ENCODE measurements at regions not wholly inside any gene's neighbourhood (a gene's known extent, or its start where the extent isn't known, plus 50 kb on each side); places are given as distances from the start of the nearest gene placed in this dataset.

GRCh38 chr22:44402196-44403111 is 89.7 kb upstream of the SHISAL1 start:
- DNase-seq = no peak

GRCh38 chr22:44401783-44402110 is 89.0 kb upstream of the SHISAL1 start:
- no peak for DNase-seq

GRCh38 chr22:44400763-44401060 is 88.0 kb upstream of the SHISAL1 start:
- DNase-seq = no peak

GRCh38 chr22:44399906-44400762 is 87.4 kb upstream of the SHISAL1 start:
- no peak for DNase-seq

- DNase-seq = no peak
These were observed 86.4 kb upstream of the SHISAL1 start for GRCh38 chr22:44398856-44399837.

GRCh38 chr22:44396727-44397722 is 84.3 kb upstream of the SHISAL1 start:
- DNase-seq = no peak

GRCh38 chr22:44396021-44396726 is 83.4 kb upstream of the SHISAL1 start:
- no peak for DNase-seq

GRCh38 chr22:44395118-44396005 is 82.6 kb upstream of the SHISAL1 start:
- DNase-seq = no peak

GRCh38 chr22:44394246-44395117 is 81.7 kb upstream of the SHISAL1 start:
- DNase-seq = no peak

- DNase-seq = no peak
These were observed 80.3 kb upstream of the SHISAL1 start for GRCh38 chr22:44393066-44393465.

GRCh38 chr22:44392446-44392921 is 79.7 kb upstream of the SHISAL1 start:
- no peak for DNase-seq

GRCh38 chr22:44391481-44392445 is 79.0 kb upstream of the SHISAL1 start:
- no peak for DNase-seq

- no peak for DNase-seq
These were observed 78.3 kb upstream of the SHISAL1 start for GRCh38 chr22:44391015-44391414.

GRCh38 chr22:44390613-44390970 is 77.8 kb upstream of the SHISAL1 start:
- no peak for DNase-seq

GRCh38 chr22:44389926-44390612 is 77.3 kb upstream of the SHISAL1 start:
- no peak for DNase-seq

GRCh38 chr22:44389181-44389580 is 76.4 kb upstream of the SHISAL1 start:
- peak; percentile 16 for DNase-seq

- DNase-seq = no peak
These were observed 74.7 kb upstream of the SHISAL1 start for GRCh38 chr22:44387486-44387885.

Measured in NCI-H1694 treated with DMSO at 0.1 percent for 48 hours (cell line).